ENCODE measurements at regions not wholly inside any gene's neighbourhood (a gene's known extent, or its start where the extent isn't known, plus 50 kb on each side); places are given as distances from the start of the nearest gene placed in this dataset.

DNA sequence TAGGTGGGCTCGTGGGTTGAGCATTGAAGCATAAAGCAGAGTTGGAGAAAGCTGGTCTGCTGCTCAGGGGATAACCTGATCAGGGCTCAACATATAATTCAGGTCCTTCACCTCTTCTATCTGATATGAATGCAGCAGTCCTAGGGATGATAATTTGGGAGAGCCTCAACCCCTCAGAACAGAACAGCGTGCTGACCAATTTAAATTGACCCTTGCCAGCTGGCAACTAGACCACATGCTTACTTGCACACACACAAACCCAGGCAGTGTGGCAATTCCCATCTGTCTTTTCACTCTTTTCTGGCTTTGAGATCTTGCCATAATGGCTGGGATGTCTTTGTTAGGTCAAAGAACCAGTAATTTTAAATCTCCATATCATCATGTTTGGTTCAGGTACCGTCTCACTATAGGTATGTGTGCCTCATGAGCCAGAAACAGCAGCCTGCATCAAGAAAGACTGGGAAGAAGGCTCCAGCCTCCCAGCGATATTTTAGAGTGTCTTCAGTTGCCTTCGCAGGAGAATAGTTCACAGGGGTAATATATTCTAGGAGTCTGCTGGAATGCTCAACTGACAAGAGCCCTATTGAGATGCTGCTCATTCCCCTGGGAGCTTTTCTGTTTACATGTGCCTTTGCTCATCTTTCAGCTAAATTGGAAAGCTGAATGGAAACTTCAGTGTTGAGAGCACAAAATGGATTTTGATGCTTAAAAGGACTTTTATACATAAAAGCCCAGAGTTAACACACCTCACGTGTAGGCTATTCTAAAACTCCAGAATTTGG, 497.6 kb downstream of the RASEF start:
- TF ChIP-seq, protein P1, sequence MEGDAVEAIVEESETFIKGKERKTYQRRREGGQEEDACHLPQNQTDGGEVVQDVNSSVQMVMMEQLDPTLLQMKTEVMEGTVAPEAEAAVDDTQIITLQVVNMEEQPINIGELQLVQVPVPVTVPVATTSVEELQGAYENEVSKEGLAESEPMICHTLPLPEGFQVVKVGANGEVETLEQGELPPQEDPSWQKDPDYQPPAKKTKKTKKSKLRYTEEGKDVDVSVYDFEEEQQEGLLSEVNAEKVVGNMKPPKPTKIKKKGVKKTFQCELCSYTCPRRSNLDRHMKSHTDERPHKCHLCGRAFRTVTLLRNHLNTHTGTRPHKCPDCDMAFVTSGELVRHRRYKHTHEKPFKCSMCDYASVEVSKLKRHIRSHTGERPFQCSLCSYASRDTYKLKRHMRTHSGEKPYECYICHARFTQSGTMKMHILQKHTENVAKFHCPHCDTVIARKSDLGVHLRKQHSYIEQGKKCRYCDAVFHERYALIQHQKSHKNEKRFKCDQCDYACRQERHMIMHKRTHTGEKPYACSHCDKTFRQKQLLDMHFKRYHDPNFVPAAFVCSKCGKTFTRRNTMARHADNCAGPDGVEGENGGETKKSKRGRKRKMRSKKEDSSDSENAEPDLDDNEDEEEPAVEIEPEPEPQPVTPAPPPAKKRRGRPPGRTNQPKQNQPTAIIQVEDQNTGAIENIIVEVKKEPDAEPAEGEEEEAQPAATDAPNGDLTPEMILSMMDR (conservative IDR thresholded peaks at IDR 0.05; ENCODE audit: low read length): no peak
- no peak for TF ChIP-seq EZH2phosphoT487 (IDR thresholded peaks at IDR 0.05; ENCODE audit: borderline replicate concordance)

Measured in Loucy (cell line).